Astrocyte of the cerebellum (primary cell): ENCODE measurements at regions not wholly inside any gene's neighbourhood (a gene's known extent, or its start where the extent isn't known, plus 50 kb on each side); places are given as distances from the start of the nearest gene placed in this dataset.

Source experiments
- DNase-seq: peaks from one replicate; pipeline ENCODE4 v3.0.0-alpha.2; 2011; ENCODE audit warnings: low read depth
- H3K4me3 ChIP-seq: 2 replicates; pipeline ENCODE4 v1.5.1; 2011; ENCODE audit warnings: mild to moderate bottlenecking, low read depth, low read length, moderate library complexity
- in situ Hi-C: cut with HindIII; loops from 2 replicates; pipeline ENCODE4 v1.10.0; 2017; ENCODE audit warnings: low sequenced_read_pairs
- TF ChIP-seq, protein P1 (sequence below): IDR thresholded peaks from 2 replicates; pipeline ENCODE4 v1.5.1; 2012; ENCODE audit warnings: low read length, low read depth, moderate library complexity, mild to moderate bottlenecking; ENCODE audit errors: missing control alignments

DNA sequence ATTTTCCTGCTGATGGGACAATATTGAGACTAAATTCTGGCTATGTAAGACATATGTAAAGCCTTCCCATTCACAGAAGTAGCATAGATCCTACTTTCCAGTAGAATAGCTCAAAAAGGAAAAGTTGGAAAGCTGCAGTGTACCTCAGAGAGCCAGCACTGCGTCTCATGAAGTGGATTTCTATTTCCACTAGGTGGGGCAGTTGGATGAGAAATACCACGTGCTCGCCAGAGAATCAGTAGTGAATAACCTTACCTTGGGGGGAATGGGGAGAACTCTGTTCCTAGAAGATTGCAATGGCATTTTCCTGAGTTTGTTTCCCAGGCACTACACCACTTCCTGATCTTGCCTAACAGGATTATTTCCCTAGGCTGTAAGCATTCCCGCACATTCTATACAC lies 907.1 kb downstream of the FSTL5 start:
- in situ Hi-C loops = no loop called here
- TF ChIP-seq, protein P1, sequence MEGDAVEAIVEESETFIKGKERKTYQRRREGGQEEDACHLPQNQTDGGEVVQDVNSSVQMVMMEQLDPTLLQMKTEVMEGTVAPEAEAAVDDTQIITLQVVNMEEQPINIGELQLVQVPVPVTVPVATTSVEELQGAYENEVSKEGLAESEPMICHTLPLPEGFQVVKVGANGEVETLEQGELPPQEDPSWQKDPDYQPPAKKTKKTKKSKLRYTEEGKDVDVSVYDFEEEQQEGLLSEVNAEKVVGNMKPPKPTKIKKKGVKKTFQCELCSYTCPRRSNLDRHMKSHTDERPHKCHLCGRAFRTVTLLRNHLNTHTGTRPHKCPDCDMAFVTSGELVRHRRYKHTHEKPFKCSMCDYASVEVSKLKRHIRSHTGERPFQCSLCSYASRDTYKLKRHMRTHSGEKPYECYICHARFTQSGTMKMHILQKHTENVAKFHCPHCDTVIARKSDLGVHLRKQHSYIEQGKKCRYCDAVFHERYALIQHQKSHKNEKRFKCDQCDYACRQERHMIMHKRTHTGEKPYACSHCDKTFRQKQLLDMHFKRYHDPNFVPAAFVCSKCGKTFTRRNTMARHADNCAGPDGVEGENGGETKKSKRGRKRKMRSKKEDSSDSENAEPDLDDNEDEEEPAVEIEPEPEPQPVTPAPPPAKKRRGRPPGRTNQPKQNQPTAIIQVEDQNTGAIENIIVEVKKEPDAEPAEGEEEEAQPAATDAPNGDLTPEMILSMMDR = peak; percentile 3
- no peak for DNase-seq
- H3K4me3 ChIP-seq = no peak overlapping the region

DNA sequence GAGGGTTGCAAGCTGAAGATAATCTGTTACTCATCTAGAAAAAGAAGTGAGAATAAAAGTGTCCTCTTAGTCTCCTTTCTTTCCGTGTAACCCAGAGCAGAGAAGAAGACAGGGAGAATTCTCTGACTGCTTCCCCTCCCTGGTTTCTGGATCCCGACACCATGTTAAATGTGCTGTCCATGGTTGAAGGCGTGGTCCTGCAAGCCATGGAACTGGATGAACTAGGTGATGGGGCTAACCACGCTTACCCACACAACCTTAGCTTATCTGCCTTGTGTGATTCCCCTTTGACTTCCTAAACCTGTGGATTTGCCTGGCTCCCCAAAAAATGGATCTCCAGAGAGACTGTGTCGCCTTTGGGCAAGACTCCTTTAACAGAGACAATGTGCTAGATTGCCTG lies 907.6 kb downstream of the FSTL5 start:
- H3K4me3 ChIP-seq = no peak overlapping the region
- no peak for DNase-seq
- TF ChIP-seq, protein P1 = no peak
- in situ Hi-C loops = no loop called here

DNA sequence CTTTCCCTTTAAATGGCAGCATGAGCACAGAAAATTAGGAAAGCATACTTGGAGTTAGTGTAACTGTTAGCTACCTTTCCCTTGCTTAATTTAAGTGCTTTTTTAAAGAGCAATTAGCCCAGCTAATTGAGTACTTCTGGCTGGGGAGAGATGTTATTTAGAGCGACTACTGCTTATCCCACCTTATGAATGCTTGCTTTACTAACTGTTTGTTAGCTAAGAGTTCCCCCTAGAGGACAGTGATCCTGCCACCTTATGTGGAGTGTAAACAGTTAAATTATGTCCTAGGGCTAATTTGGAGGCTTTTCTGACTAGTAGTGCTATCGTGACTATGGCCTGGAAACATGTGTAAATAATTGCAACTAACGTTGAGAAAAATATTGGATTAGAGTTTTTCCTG lies 909.4 kb downstream of the FSTL5 start:
- TF ChIP-seq, protein P1 = no peak
- H3K4me3 ChIP-seq = no peak overlapping the region
- in situ Hi-C loops = loop anchor here (5.0 kb wide), 1 partner anchor 72 kb away; no protein-coding TSS in a partner anchor
- no peak for DNase-seq

DNA sequence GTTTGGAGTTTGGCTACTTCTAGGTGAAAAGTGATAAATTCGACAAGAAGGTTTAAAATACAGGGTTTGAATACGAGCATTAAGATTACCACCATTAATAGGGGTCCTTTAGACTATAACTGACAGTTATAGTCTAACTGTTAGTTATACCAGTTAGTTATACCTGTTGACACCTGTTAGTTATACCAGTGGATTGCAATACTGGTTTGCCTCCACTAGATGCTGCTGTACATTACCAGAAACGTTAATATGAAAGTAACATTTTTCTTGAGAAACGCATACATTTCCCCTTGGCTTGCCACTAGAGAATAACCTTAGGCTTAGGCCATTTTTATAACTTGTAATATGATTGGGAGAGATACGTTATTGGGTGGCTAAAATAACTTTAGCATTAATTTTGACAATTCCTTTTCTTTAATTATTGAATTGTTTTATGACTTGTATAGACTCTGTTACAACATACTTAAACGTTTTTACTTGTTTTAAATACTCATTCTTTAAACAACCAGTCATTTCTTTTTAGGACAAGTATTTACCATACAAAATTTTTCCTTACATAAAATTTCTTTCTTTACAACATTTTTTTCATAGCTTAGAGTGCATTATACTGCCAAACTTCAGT lies 911.2 kb downstream of the FSTL5 start:
- TF ChIP-seq, protein P1 = peak; percentile 60
- no peak overlapping the region for H3K4me3 ChIP-seq
- no peak for DNase-seq
- in situ Hi-C loops = loop anchor here (5.0 kb wide), 1 partner anchor 70 kb away; no protein-coding TSS in a partner anchor

DNA sequence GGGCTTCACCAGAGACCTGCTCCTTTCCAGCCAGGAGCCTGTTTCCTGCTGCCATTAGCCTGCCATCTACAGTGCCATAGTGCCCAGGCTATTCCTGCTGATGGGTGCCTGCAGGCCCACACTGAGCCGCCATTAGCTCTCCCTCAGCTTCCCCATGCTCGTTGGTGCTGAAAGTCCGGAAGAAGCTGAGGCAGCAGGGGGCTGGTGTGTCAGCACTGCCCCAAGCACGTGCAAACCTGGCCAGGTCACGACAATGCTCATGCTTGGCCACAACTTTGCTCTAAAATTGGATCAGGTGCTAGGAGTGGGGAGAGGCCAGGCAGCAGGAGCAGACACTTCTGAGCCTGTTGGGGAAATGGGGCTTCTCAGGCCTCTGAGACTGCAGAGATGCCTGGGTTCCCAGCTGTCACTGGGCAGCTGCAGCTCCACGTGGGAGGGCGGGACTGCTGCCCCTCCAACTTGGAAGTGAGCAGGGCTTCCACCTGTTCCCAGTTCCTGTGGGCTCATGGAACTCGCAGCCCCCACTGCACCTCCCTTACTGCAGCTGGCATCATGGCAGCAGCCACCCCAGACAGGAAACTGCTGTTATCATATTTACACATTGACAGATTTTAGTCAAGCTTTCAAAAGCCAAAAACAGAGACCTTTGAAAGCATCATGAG lies 913.9 kb downstream of the FSTL5 start:
- TF ChIP-seq, protein P1 = no peak
- H3K4me3 ChIP-seq = no peak overlapping the region
- DNase-seq = no peak
- in situ Hi-C loops = loop anchor here (5.0 kb wide), 1 partner anchor 68 kb away; no protein-coding TSS in a partner anchor

DNA sequence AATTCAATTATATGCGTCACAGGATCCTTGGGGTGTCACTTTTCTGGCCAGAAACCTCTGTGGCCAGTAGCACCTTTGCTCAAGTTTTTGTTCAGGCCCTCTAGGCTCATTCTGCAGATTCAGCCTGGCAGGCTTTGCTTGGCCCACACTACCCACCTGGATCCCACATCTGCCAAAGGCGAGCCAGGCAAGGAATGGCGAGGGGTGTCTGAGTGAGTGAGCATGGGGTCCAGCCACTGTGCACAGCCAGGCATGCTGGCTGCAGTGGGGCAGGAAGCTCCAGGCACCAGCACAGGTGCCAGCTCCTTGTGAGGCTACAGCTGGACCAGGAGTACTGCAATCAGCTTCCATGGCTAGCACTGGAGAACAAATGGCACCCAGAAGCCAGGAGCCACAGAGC lies 914.9 kb downstream of the FSTL5 start:
- H3K4me3 ChIP-seq = no peak overlapping the region
- TF ChIP-seq, protein P1 = no peak
- DNase-seq = no peak
- in situ Hi-C loops = no loop called here
